Stimulated activated CD8-positive, alpha-beta memory T cell treated with anti-CD3 and anti-CD28 coated beads, Interleukin-15, amount 100 ng/mL, for 24 hours (primary cell): ENCODE measurements at regions not wholly inside any gene's neighbourhood (a gene's known extent, or its start where the extent isn't known, plus 50 kb on each side); places are given as distances from the start of the nearest gene placed in this dataset.
"Not testable (repeated sequence)": the region's sequence is repeated elsewhere in the genome, so short reads cannot be mapped to it uniquely, and the experiment has no call there.

Experiments
- DNase-seq: peaks from one replicate; pipeline ENCODE4 v3.0.0-alpha.2; 2020; ENCODE audit warnings: low read depth

- not testable (repeated sequence) for DNase-seq
These were observed 75.0 kb downstream of the C9orf50 start for GRCh38 chr9:129545876-129546275.

GRCh38 chr9:129544761-129545160, 76.1 kb downstream of the C9orf50 start:
- no peak for DNase-seq

- no peak for DNase-seq
These were observed 78.2 kb downstream of the C9orf50 start for GRCh38 chr9:129542741-129543140.

- no peak for DNase-seq
These were observed 79.6 kb downstream of the C9orf50 start for GRCh38 chr9:129541270-129541669.

GRCh38 chr9:129539446-129539845, 81.5 kb downstream of the C9orf50 start:
- DNase-seq = no peak

GRCh38 chr9:129531860-129532402, 89.0 kb downstream of the C9orf50 start:
- not testable (repeated sequence) for DNase-seq

- not testable (repeated sequence) for DNase-seq
These were observed 92.9 kb downstream of the C9orf50 start for GRCh38 chr9:129527955-129528354.

- DNase-seq = no peak
These were observed 95.2 kb downstream of the C9orf50 start for GRCh38 chr9:129525656-129526196.

- DNase-seq = no peak
These were observed 96.2 kb downstream of the C9orf50 start for GRCh38 chr9:129524582-129525270.

GRCh38 chr9:129523943-129524581, 96.8 kb downstream of the C9orf50 start:
- no peak for DNase-seq

GRCh38 chr9:129522351-129522750, 98.5 kb downstream of the C9orf50 start:
- no peak for DNase-seq

GRCh38 chr9:129520082-129520481, 100.8 kb downstream of the C9orf50 start:
- DNase-seq = no peak

- no peak for DNase-seq
These were observed 102.8 kb downstream of the C9orf50 start for GRCh38 chr9:129518074-129518473.

GRCh38 chr9:129517006-129517405, 103.9 kb downstream of the C9orf50 start:
- DNase-seq = no peak

- DNase-seq = no peak
These were observed 106.0 kb downstream of the C9orf50 start for GRCh38 chr9:129514891-129515290.

- no peak for DNase-seq
These were observed 106.4 kb downstream of the C9orf50 start for GRCh38 chr9:129514497-129514867.

GRCh38 chr9:129513856-129514496, 106.9 kb downstream of the C9orf50 start:
- DNase-seq = no peak

GRCh38 chr9:129513282-129513681, 107.6 kb downstream of the C9orf50 start:
- no peak for DNase-seq

- no peak for DNase-seq
These were observed 109.5 kb downstream of the C9orf50 start for GRCh38 chr9:129511285-129511900.

GRCh38 chr9:129509533-129509928, 111.4 kb downstream of the C9orf50 start:
- DNase-seq = no peak

- DNase-seq = no peak
These were observed 113.1 kb downstream of the C9orf50 start for GRCh38 chr9:129507805-129508204.

- DNase-seq = no peak
These were observed 114.0 kb downstream of the C9orf50 start for GRCh38 chr9:129506892-129507291.
